Stomach (tissue), 4 donors: ENCODE measurements at regions not wholly inside any gene's neighbourhood (a gene's known extent, or its start where the extent isn't known, plus 50 kb on each side); places are given as distances from the start of the nearest gene placed in this dataset.

Source experiments
- CTCF ChIP-seq, 7 experiments: fragments of 450-650 bp in 4 of 7; fragments of 200-600 bp in 3 of 7; sonication (generic) in 3 of 7; IDR thresholded peaks; one replicate each; pipeline ENCODE4 v1.5.1; 2016 to 2019; ENCODE audit warnings: antibody characterized with exemption in 7 of 7, control low read depth in 2 of 7, mild to moderate bottlenecking in 1 of 7
- POLR2A ChIP-seq, 4 donors: fragments of 450-650 bp; IDR thresholded peaks; one replicate each; pipeline ENCODE4 v1.6.1; 2016; ENCODE audit warnings: antibody characterized with exemption in 4 of 4, control low read depth in 2 of 4, mild to moderate bottlenecking in 1 of 4, moderate library complexity in 1 of 4

- TF ChIP-seq POLR2A (IDR thresholded peaks at IDR 0.05) (no peak), CTCF (IDR thresholded peaks at IDR 0.05) (no peak)
These were observed 369.5 kb upstream of the LYPLAL1 start for GRCh38 chr1:218804014-218804785.
